ENCODE measurements at regions not wholly inside any gene's neighbourhood (a gene's known extent, or its start where the extent isn't known, plus 50 kb on each side); places are given as distances from the start of the nearest gene placed in this dataset.

GRCh38 chr18:30288662-30289414 lies 753.7 kb downstream of the DSC3 start:
- no peak for DNase-seq

GRCh38 chr18:30280861-30281470 lies 761.6 kb downstream of the DSC3 start:
- peak; percentile 12 for DNase-seq

- no peak for DNase-seq
These were observed 762.4 kb downstream of the DSC3 start for GRCh38 chr18:30280186-30280585.

GRCh38 chr18:30277676-30278075 lies 764.9 kb downstream of the DSC3 start:
- DNase-seq, result no peak

GRCh38 chr18:30271716-30272115 lies 770.8 kb downstream of the DSC3 start:
- DNase-seq, result no peak

GRCh38 chr18:30265190-30265589 lies 777.4 kb downstream of the DSC3 start:
- no peak for DNase-seq

- no peak for DNase-seq
These were observed 788.2 kb downstream of the DSC3 start for GRCh38 chr18:30254331-30254730.

GRCh38 chr18:30248056-30248455 lies 794.5 kb downstream of the DSC3 start:
- no peak for DNase-seq

- peak; percentile 13 for DNase-seq
These were observed 796.6 kb downstream of the DSC3 start for GRCh38 chr18:30245766-30246455.

- no peak for DNase-seq
These were observed 807.8 kb downstream of the DSC3 start for GRCh38 chr18:30234755-30235154.

- no peak for DNase-seq
These were observed 831.4 kb downstream of the DSC3 start for GRCh38 chr18:30211112-30211511.

- no peak for DNase-seq
These were observed 834.0 kb downstream of the DSC3 start for GRCh38 chr18:30208546-30208945.

GRCh38 chr18:30192216-30192615 lies 850.3 kb downstream of the DSC3 start:
- no peak for DNase-seq

- DNase-seq, result no peak
These were observed 856.3 kb downstream of the DSC3 start for GRCh38 chr18:30186245-30186644.

- DNase-seq, result no peak
These were observed 865.5 kb downstream of the DSC3 start for GRCh38 chr18:30177056-30177455.

- DNase-seq, result no peak
These were observed 866.8 kb downstream of the DSC3 start for GRCh38 chr18:30175621-30176225.

GRCh38 chr18:30175061-30175574 lies 867.4 kb downstream of the DSC3 start:
- DNase-seq, result no peak

GRCh38 chr18:30163573-30163972 lies 879.0 kb downstream of the DSC3 start:
- DNase-seq, result no peak

- DNase-seq, result no peak
These were observed 882.4 kb downstream of the DSC3 start for GRCh38 chr18:30160124-30160523.

- DNase-seq, result no peak
These were observed 891.8 kb downstream of the DSC3 start for GRCh38 chr18:30150586-30151250.

- DNase-seq, result no peak
These were observed 893.0 kb downstream of the DSC3 start for GRCh38 chr18:30149585-30149984.

- DNase-seq, result no peak
These were observed 899.7 kb downstream of the DSC3 start for GRCh38 chr18:30142870-30143269.

GRCh38 chr18:30142248-30142647 lies 900.3 kb downstream of the DSC3 start:
- no peak for DNase-seq
